NCI-H187 (cell line): ENCODE measurements at regions not wholly inside any gene's neighbourhood (a gene's known extent, or its start where the extent isn't known, plus 50 kb on each side); places are given as distances from the start of the nearest gene placed in this dataset.

Experiments
- DNase-seq, 2 experiments: peaks; one replicate each; lab custom pipeline; 2025; lab: John Stamatoyannopoulos, UW

GRCh38 chr1:88145752-88146151 lies 538.3 kb upstream of the PKN2 start:
- DNase-seq = no peak

GRCh38 chr1:88149686-88150085 lies 534.4 kb upstream of the PKN2 start:
- no peak for DNase-seq

- DNase-seq = no peak
Measured at GRCh38 chr1:88150330-88150729, 533.7 kb upstream of the PKN2 start.

- DNase-seq = no peak
Measured at GRCh38 chr1:88163187-88163586, 520.9 kb upstream of the PKN2 start.

- no peak for DNase-seq
Measured at GRCh38 chr1:88168126-88168525, 515.9 kb upstream of the PKN2 start.

- DNase-seq = no peak
Measured at GRCh38 chr1:88169139-88169538, 514.9 kb upstream of the PKN2 start.

- DNase-seq = no peak
Measured at GRCh38 chr1:88169939-88170338, 514.1 kb upstream of the PKN2 start.

- DNase-seq = no peak
Measured at GRCh38 chr1:88175120-88175630, 508.9 kb upstream of the PKN2 start.

GRCh38 chr1:88175631-88176226 lies 508.3 kb upstream of the PKN2 start:
- no peak for DNase-seq

GRCh38 chr1:88179943-88180342 lies 504.1 kb upstream of the PKN2 start:
- DNase-seq = no peak

GRCh38 chr1:88180449-88181108 lies 503.5 kb upstream of the PKN2 start:
- peak; percentile 37 to 48 for DNase-seq

- DNase-seq = no peak
Measured at GRCh38 chr1:88186911-88187310, 497.2 kb upstream of the PKN2 start.

GRCh38 chr1:88188038-88188437 lies 496.0 kb upstream of the PKN2 start:
- no peak for DNase-seq

- no peak for DNase-seq
Measured at GRCh38 chr1:88189525-88189924, 494.5 kb upstream of the PKN2 start.

GRCh38 chr1:88191917-88192316 lies 492.2 kb upstream of the PKN2 start:
- no peak for DNase-seq

GRCh38 chr1:88194542-88194941 lies 489.5 kb upstream of the PKN2 start:
- DNase-seq = no peak

- DNase-seq = no peak
Measured at GRCh38 chr1:88200545-88200944, 483.5 kb upstream of the PKN2 start.

- no peak for DNase-seq
Measured at GRCh38 chr1:88204111-88204510, 480.0 kb upstream of the PKN2 start.

- DNase-seq = no peak
Measured at GRCh38 chr1:88204612-88205167, 479.4 kb upstream of the PKN2 start.

- no peak for DNase-seq
Measured at GRCh38 chr1:88208389-88208788, 475.7 kb upstream of the PKN2 start.

- no peak for DNase-seq
Measured at GRCh38 chr1:88210103-88210787, 473.8 kb upstream of the PKN2 start.

- DNase-seq = no peak
Measured at GRCh38 chr1:88216441-88216840, 467.6 kb upstream of the PKN2 start.

GRCh38 chr1:88217386-88217785 lies 466.7 kb upstream of the PKN2 start:
- DNase-seq = no peak
